ENCODE measurements at regions not wholly inside any gene's neighbourhood (a gene's known extent, or its start where the extent isn't known, plus 50 kb on each side); places are given as distances from the start of the nearest gene placed in this dataset.

- no peak for TF ChIP-seq CTCF (IDR thresholded peaks at IDR 0.05 in 4 of 5, conservative IDR thresholded peaks at IDR 0.05 in 1 of 5)
- no peak for TF ChIP-seq POLR2A (IDR thresholded peaks at IDR 0.05)
These were observed 108.7 kb upstream of the ACTRT2 start for GRCh38 chr1:2912424-2913061.

Measured in gastrocnemius medialis (tissue), 4 donors.